HG03103 (cell line): ENCODE measurements at regions not wholly inside any gene's neighbourhood (a gene's known extent, or its start where the extent isn't known, plus 50 kb on each side); places are given as distances from the start of the nearest gene placed in this dataset.
"Not testable (repeated sequence)": the region's sequence is repeated elsewhere in the genome, so short reads cannot be mapped to it uniquely, and the experiment has no call there.

Experiments used
- ATAC-seq: cut with Tn5 transposase; IDR thresholded peaks from one replicate; pipeline ENCODE4 v1.9.1; 2021; ENCODE audit warnings: low read depth; ENCODE audit not compliant: unreplicated experiment

GRCh38 chr14:85344171-85344570 is 185.8 kb upstream of the FLRT2 start:
- ATAC-seq: no peak

- ATAC-seq: no peak
Measured at GRCh38 chr14:85344847-85345570, 184.9 kb upstream of the FLRT2 start.

- no peak for ATAC-seq
Measured at GRCh38 chr14:85350667-85351066, 179.3 kb upstream of the FLRT2 start.

DNA sequence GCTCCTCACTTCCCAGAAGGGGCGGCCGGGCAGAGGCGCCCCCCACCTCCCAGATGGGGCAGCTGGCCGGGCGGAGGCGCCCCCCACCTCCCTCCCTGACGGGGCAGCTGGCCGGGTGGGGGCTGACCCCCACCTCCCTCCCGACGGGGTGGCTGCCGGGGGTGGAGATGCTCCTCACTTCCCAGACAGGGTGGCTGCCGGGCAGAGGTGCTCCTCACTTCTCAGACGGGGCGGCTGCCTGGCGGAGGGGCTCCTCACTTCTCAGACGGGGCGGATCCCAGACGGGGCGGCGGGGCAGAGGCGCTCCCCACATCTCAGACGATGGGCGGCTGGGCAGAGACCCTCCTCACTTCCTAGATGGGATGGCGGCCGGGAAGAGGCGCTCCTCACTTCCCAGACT is 177.4 kb upstream of the FLRT2 start:
- not testable (repeated sequence) for ATAC-seq

DNA sequence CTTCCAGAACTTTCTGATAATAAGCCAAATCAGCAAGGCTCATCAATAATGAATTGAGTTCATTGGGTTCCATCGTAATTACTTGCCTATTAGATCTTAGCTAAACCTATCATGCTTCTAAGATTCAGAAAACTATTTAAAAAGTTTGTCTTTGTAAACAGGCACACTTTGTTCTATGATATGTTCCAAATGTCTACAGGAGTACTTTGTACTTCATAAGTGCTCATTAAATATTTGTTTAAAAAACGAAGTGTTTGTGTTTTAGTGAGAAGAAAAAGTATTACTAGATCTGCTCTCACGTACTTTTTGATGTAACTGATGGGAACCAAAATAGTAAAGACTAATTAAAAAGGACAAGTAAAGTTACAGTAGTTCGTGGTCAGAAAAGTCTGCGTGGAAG is 172.8 kb upstream of the FLRT2 start:
- no peak for ATAC-seq

GRCh38 chr14:85358136-85358785 is 171.7 kb upstream of the FLRT2 start:
- ATAC-seq: no peak

DNA sequence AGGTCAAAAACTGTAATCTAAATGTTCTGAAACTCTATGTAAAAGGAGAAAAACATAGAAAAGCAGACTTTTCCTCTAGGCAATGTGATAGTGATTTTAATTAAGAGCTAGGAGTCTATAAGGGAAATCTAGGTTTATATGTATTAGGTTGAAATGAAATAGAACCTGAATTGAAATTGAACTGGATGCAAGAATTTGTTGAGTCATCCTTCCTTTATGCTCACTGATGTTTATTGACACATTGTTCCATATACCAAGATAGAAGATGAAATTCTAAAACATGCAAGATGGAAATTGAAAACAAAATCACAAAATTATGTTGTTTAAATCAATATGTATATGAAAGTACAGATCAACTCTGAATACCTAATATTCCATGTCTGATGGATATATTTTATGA is 170.4 kb upstream of the FLRT2 start:
- ATAC-seq: no peak

DNA sequence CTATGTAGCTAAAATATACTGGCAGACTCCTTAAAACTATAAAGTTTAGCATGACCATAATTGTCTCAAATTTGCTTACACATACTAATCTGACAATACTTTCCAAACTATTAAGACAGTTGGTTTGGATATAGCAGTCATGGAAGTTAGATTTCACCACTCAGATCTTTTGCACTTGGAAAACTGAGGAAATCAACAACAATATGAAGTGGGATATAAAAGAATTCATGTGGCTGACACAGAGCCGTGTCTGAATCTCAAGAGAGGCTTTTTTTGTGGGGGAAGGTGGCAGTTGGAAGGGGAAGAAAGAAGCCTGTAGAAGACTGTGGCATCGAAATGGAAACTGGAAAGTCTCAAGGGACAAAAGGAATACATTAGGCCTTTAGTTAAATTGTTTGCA is 166.6 kb upstream of the FLRT2 start:
- no peak for ATAC-seq

DNA sequence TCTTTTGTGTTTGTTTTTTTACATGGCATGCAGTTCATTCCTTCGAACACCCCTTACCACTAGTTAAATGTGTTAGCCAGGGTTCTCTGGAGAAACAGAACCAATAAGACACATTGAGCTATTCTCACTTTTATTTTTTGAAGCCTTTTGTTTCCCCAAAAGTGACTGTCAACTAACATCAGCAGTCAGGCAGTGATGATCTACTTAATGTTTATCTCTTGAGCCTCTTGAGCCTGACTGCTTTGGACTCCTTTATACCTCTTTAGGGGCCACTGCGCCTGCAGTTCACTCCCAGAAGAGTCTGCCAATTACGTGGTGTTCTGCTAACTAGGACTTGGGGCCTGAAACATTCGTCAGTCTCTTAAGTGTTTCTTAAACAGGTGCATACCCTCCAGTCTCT is 163.7 kb upstream of the FLRT2 start:
- no peak for ATAC-seq

DNA sequence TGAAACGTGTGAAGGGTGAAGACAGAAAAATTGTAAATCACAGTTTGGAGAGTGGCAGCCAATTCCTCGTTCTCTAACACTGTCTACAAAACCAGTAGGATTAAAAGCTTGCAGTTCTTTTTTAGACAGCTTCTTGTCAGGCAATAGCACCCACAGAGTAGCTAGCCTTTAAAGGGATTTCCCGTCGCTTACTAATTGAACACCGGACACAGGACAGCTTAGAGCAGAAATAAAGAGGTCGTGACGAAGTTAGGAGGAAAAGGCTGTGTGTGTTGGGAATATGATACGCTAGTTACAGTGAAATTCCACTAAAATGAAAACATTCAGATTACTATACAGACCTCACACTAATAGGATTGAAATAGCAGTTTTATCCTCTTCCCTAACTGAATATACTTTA is 149.1 kb upstream of the FLRT2 start:
- no peak for ATAC-seq

GRCh38 chr14:85382341-85382740 is 147.6 kb upstream of the FLRT2 start:
- no peak for ATAC-seq

GRCh38 chr14:85387181-85387580 is 142.8 kb upstream of the FLRT2 start:
- no peak for ATAC-seq

GRCh38 chr14:85390236-85390635 is 139.7 kb upstream of the FLRT2 start:
- ATAC-seq: no peak

DNA sequence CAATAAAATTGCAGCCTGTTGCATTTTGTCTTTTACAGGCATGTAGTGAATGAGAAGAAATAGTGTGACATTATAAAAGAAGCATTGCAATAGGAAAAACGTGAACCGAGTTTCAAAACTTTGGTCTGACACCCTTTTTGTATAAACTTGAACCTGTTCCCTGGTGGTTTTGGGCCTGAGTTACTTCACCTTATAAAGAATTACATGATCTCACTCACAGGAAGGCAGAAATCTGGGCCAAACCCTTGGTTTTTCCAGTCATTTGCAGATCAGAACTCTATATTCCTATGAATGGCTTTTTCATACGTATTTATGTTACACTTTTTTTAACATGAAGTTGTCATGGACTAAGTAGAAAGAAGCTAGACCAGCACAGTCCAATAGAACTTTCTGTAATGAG is 138.5 kb upstream of the FLRT2 start:
- no peak for ATAC-seq

- ATAC-seq: no peak
Measured at GRCh38 chr14:85391892-85392291, 138.1 kb upstream of the FLRT2 start.

GRCh38 chr14:85399186-85399585 is 130.8 kb upstream of the FLRT2 start:
- ATAC-seq: no peak

- no peak for ATAC-seq
Measured at GRCh38 chr14:85400678-85401077, 129.3 kb upstream of the FLRT2 start.

DNA sequence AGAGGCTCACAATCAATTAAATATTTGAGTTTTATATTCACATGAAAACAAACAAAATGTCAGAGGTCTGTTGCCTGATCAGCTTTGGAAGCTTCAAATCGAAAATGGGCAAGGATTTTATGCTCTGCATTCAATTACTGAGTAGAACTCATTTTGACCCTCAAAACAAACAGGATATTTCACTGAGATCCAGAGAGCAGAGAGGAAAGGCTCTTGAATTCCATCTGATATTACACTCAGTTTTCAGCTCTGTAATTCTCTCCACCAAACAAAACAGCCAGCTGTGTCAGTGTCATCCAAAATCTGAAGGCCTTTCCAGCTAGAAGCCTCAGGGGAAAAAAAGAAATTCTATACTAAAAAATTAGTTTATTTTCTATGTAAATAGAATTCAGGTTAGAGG is 128.6 kb upstream of the FLRT2 start:
- no peak for ATAC-seq

DNA sequence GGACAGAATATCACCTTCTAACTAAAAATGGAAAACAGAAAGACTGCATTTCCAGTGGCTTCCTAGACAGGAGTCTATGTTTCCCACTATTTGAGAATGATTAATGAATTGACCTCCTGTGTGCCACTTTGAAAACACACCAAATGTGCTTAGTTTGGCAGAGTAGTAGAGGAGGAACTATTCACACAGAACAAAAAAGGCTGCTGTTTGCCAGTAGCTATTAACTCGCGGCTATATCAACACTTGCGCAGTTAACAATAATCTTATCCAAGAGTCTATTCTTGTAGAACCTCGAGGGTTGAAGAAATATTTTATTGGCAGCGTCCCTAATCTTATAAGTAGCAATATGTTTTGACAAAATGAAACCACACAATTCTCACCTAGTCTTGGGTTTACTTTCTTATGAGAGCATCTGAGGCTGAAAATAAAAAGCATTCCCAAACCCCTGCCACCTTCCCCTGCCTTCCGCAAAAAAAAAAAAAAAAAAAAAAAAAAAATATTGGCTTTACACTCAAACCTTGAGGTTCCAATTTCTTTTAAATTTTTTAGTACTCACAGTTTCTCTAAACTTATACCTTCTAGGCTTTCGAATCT is 127.3 kb upstream of the FLRT2 start:
- no peak for ATAC-seq

GRCh38 chr14:85409481-85410210 is 120.3 kb upstream of the FLRT2 start:
- no peak for ATAC-seq

GRCh38 chr14:85412756-85413155 is 117.2 kb upstream of the FLRT2 start:
- no peak for ATAC-seq
